ENCODE measurements at regions not wholly inside any gene's neighbourhood (a gene's known extent, or its start where the extent isn't known, plus 50 kb on each side); places are given as distances from the start of the nearest gene placed in this dataset.
A peak's percentile ranks its signal among the peaks of the same experiment; 100 is the strongest.

GRCh38 chr5:2212481-2212880, 329.8 kb upstream of the IRX4 start:
- peak in 1 of 3 donors; percentile 29 for DNase-seq
- H3K4me3 ChIP-seq = no peak overlapping the region
- no peaks in the 10 kb centered on the region for H3K4me1 ChIP-seq (ENCODE audit: low read depth)
- H3K9me3 ChIP-seq = no peaks in the 10 kb centered on the region
- no peak for TF ChIP-seq CTCF (IDR thresholded peaks at IDR 0.05)
- intact Hi-C loops (cut with DNase I, micrococcal nuclease) = no loop called here
- H3K36me3 ChIP-seq (ENCODE audit: low read depth) = no peaks in the 10 kb centered on the region
- ATAC-seq = no peak

GRCh38 chr5:2208239-2208544, 325.5 kb upstream of the IRX4 start:
- no peak for DNase-seq
- no peak for TF ChIP-seq CTCF (IDR thresholded peaks at IDR 0.05)
- Histone ChIP-seq H3K4me3 (no peak overlapping the region), H3K9me3 (no peaks in the 10 kb centered on the region), H3K4me1 (ENCODE audit: low read depth) (no peaks in the 10 kb centered on the region), H3K36me3 (ENCODE audit: low read depth) (no peaks in the 10 kb centered on the region)
- no peak for ATAC-seq
- intact Hi-C loops (cut with DNase I, micrococcal nuclease) = no loop called here

- ATAC-seq (no peak), DNase-seq (peak in 1 of 3 donors; percentile 33)
- TF ChIP-seq CTCF (IDR thresholded peaks at IDR 0.05) = no peak
- Histone ChIP-seq H3K4me1 (ENCODE audit: low read depth) (no peaks in the 10 kb centered on the region), H3K4me3 (no peak overlapping the region), H3K9me3 (no peaks in the 10 kb centered on the region), H3K36me3 (ENCODE audit: low read depth) (no peaks in the 10 kb centered on the region)
- intact Hi-C loops (cut with DNase I, micrococcal nuclease) = no loop called here
Observed at GRCh38 chr5:2207416-2208238, 324.9 kb upstream of the IRX4 start.

GRCh38 chr5:2207109-2207399, 324.3 kb upstream of the IRX4 start:
- TF ChIP-seq CTCF (IDR thresholded peaks at IDR 0.05) = no peak
- intact Hi-C loops (cut with DNase I, micrococcal nuclease) = no loop called here
- DNase-seq (no peak), ATAC-seq (no peak)
- Histone ChIP-seq H3K36me3 (ENCODE audit: low read depth) (no peaks in the 10 kb centered on the region), H3K9me3 (no peaks in the 10 kb centered on the region), H3K4me1 (ENCODE audit: low read depth) (no peaks in the 10 kb centered on the region), H3K4me3 (no peak overlapping the region)

GRCh38 chr5:2206293-2207108, 323.8 kb upstream of the IRX4 start:
- no peak for DNase-seq
- Histone ChIP-seq H3K9me3 (no peaks in the 10 kb centered on the region), H3K4me3 (no peak overlapping the region), H3K4me1 (ENCODE audit: low read depth) (no peaks in the 10 kb centered on the region), H3K36me3 (ENCODE audit: low read depth) (no peaks in the 10 kb centered on the region)
- intact Hi-C loops (cut with DNase I, micrococcal nuclease) = no loop called here
- TF ChIP-seq CTCF (IDR thresholded peaks at IDR 0.05) = no peak
- no peak for ATAC-seq

Data from mucosa of descending colon (tissue), 3 donors.